ENCODE measurements at regions not wholly inside any gene's neighbourhood (a gene's known extent, or its start where the extent isn't known, plus 50 kb on each side); places are given as distances from the start of the nearest gene placed in this dataset.

DNA sequence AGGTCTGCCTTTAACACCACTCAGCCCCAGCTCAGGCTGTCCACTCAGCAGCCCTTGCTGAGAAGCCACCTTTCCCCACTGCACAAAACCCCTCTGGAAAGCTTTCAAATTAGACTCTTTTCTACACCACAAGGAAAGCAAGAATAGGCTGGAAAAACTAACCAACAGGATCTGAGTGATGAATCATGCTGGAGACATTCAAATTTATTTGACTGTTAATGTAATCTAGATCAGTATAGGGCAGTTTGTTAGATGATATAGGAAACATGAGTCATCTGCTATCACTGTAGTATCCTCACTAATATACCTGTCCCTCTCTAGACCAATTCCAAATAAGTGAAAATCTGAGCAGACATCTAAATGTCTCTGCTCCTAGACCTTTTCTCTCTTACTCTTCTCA is 127.8 kb upstream of the PAM start:
- TF ChIP-seq, protein P1, sequence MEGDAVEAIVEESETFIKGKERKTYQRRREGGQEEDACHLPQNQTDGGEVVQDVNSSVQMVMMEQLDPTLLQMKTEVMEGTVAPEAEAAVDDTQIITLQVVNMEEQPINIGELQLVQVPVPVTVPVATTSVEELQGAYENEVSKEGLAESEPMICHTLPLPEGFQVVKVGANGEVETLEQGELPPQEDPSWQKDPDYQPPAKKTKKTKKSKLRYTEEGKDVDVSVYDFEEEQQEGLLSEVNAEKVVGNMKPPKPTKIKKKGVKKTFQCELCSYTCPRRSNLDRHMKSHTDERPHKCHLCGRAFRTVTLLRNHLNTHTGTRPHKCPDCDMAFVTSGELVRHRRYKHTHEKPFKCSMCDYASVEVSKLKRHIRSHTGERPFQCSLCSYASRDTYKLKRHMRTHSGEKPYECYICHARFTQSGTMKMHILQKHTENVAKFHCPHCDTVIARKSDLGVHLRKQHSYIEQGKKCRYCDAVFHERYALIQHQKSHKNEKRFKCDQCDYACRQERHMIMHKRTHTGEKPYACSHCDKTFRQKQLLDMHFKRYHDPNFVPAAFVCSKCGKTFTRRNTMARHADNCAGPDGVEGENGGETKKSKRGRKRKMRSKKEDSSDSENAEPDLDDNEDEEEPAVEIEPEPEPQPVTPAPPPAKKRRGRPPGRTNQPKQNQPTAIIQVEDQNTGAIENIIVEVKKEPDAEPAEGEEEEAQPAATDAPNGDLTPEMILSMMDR (IDR thresholded peaks at IDR 0.05; ENCODE audit: low read length) = no peak
- TF ChIP-seq EZH2 (optimal IDR thresholded peaks at IDR 0.05; ENCODE audit: low read depth, low read length) = no peak
- no peak for TF ChIP-seq EZH2phosphoT487 (IDR thresholded peaks at IDR 0.05; ENCODE audit: low read length)

All from MM.1S (cell line).